ENCODE measurements at regions not wholly inside any gene's neighbourhood (a gene's known extent, or its start where the extent isn't known, plus 50 kb on each side); places are given as distances from the start of the nearest gene placed in this dataset.

- Histone ChIP-seq H3K4me1 (ENCODE audit: insufficient read depth, low read length) (no peaks in the 10 kb centered on the region), H4K20me1 (ENCODE audit: insufficient read depth, low read length) (no peaks in the 10 kb centered on the region), H3K27me3 (ENCODE audit: insufficient read depth, low read length) (peaks cover 6% of the 10 kb centered on the region), H3K36me3 (ENCODE audit: insufficient read depth, low read length) (no peaks in the 10 kb centered on the region), H3K4me3 (ENCODE audit: insufficient read depth, low read length) (no peak overlapping the region), H3K27ac (ENCODE audit: low read depth, low read length) (no peak overlapping the region), H3K4me2 (ENCODE audit: insufficient read depth, low read length) (no peak overlapping the region), H3K9me3 (ENCODE audit: low read depth, low read length) (no peaks in the 10 kb centered on the region), H2AFZ (ENCODE audit: low read length) (no peak overlapping the region), H3K79me2 (ENCODE audit: insufficient read depth, low read length) (no peaks in the 10 kb centered on the region)
- TF ChIP-seq CTCF (IDR thresholded peaks at IDR 0.05; ENCODE audit: extremely low read depth, low read depth, low read length): no peak
- no peak for DNase-seq (ENCODE audit: insufficient read length, low spot score, missing footprints)
Measured at GRCh38 chr12:25058012-25058411, 109.1 kb upstream of the BCAT1 start.

- no peaks in the 10 kb centered on the region for H3K4me1 ChIP-seq (ENCODE audit: insufficient read depth, low read length)
- DNase-seq (ENCODE audit: insufficient read length, low spot score, missing footprints): no peak
- no peak overlapping the region for H3K4me3 ChIP-seq (ENCODE audit: insufficient read depth, low read length)
- no peaks in the 10 kb centered on the region for H4K20me1 ChIP-seq (ENCODE audit: insufficient read depth, low read length)
- H3K4me2 ChIP-seq (ENCODE audit: insufficient read depth, low read length): no peak overlapping the region
- peaks cover 2% of the 10 kb centered on the region for H3K27me3 ChIP-seq (ENCODE audit: insufficient read depth, low read length)
- TF ChIP-seq CTCF (IDR thresholded peaks at IDR 0.05; ENCODE audit: extremely low read depth, low read depth, low read length): no peak
- H3K79me2 ChIP-seq (ENCODE audit: insufficient read depth, low read length): no peaks in the 10 kb centered on the region
- H3K9me3 ChIP-seq (ENCODE audit: low read depth, low read length): no peaks in the 10 kb centered on the region
- no peaks in the 10 kb centered on the region for H3K36me3 ChIP-seq (ENCODE audit: insufficient read depth, low read length)
- H2AFZ ChIP-seq (ENCODE audit: low read length): no peak overlapping the region
- H3K27ac ChIP-seq (ENCODE audit: low read depth, low read length): no peak overlapping the region
Measured at GRCh38 chr12:25056486-25057130, 107.7 kb upstream of the BCAT1 start.

GRCh38 chr12:25056011-25056410, 107.1 kb upstream of the BCAT1 start:
- peaks cover 2% of the 10 kb centered on the region for H3K27me3 ChIP-seq (ENCODE audit: insufficient read depth, low read length)
- DNase-seq (ENCODE audit: insufficient read length, low spot score, missing footprints): no peak

GRCh38 chr12:25054783-25055144, 105.9 kb upstream of the BCAT1 start:
- no peaks in the 10 kb centered on the region for H4K20me1 ChIP-seq (ENCODE audit: insufficient read depth, low read length)
- no peak overlapping the region for H2AFZ ChIP-seq (ENCODE audit: low read length)
- TF ChIP-seq CTCF (IDR thresholded peaks at IDR 0.05; ENCODE audit: extremely low read depth, low read depth, low read length): no peak
- no peak overlapping the region for H3K27ac ChIP-seq (ENCODE audit: low read depth, low read length)
- no peaks in the 10 kb centered on the region for H3K4me1 ChIP-seq (ENCODE audit: insufficient read depth, low read length)
- no peak overlapping the region for H3K4me2 ChIP-seq (ENCODE audit: insufficient read depth, low read length)
- no peaks in the 10 kb centered on the region for H3K36me3 ChIP-seq (ENCODE audit: insufficient read depth, low read length)
- no peaks in the 10 kb centered on the region for H3K79me2 ChIP-seq (ENCODE audit: insufficient read depth, low read length)
- no peaks in the 10 kb centered on the region for H3K9me3 ChIP-seq (ENCODE audit: low read depth, low read length)
- no peak overlapping the region for H3K4me3 ChIP-seq (ENCODE audit: insufficient read depth, low read length)
- H3K27me3 ChIP-seq (ENCODE audit: insufficient read depth, low read length): no peaks in the 10 kb centered on the region
- no peak for DNase-seq (ENCODE audit: insufficient read length, low spot score, missing footprints)

More at GRCh38 chr12:25056011-25056410, 107.1 kb upstream of the BCAT1 start:
- no peak overlapping the region for H3K27ac ChIP-seq (ENCODE audit: low read depth, low read length)
- no peaks in the 10 kb centered on the region for H4K20me1 ChIP-seq (ENCODE audit: insufficient read depth, low read length)
- no peak overlapping the region for H3K4me2 ChIP-seq (ENCODE audit: insufficient read depth, low read length)
- TF ChIP-seq CTCF (IDR thresholded peaks at IDR 0.05; ENCODE audit: extremely low read depth, low read depth, low read length): no peak
- H2AFZ ChIP-seq (ENCODE audit: low read length): no peak overlapping the region
- H3K9me3 ChIP-seq (ENCODE audit: low read depth, low read length): no peaks in the 10 kb centered on the region
- no peaks in the 10 kb centered on the region for H3K36me3 ChIP-seq (ENCODE audit: insufficient read depth, low read length)
- no peaks in the 10 kb centered on the region for H3K79me2 ChIP-seq (ENCODE audit: insufficient read depth, low read length)
- H3K4me3 ChIP-seq (ENCODE audit: insufficient read depth, low read length): no peak overlapping the region
- no peaks in the 10 kb centered on the region for H3K4me1 ChIP-seq (ENCODE audit: insufficient read depth, low read length)
